H1 (cell line): ENCODE measurements at regions not wholly inside any gene's neighbourhood (a gene's known extent, or its start where the extent isn't known, plus 50 kb on each side); places are given as distances from the start of the nearest gene placed in this dataset.

Experiments
- CTCF ChIA-PET: fragments of 300-600 bp; sonication (Branson Sonifier 250); formaldehyde crosslinking; loops from one replicate; lab custom pipeline; 2021; ENCODE audit not compliant: partially characterized antibody; lab: Charles Lee
- POLR2A ChIA-PET: fragments of 300-600 bp; sonication (Branson Sonifier 250); formaldehyde crosslinking; loops from one replicate; lab custom pipeline; 2021; ENCODE audit warnings: inconsistent platforms; ENCODE audit not compliant: partially characterized antibody; lab: Charles Lee
- DNase-seq, 2 experiments: peaks; one replicate each; pipeline versions ENCODE4 v3.0.0 to v3.0.0-alpha.2; 2010 to 2022; ENCODE audit warnings: low spot score in 2 of 2, low read depth in 1 of 2, mixed read lengths in 1 of 2
- FAIRE-seq: peaks from 2 replicates; lab custom pipeline; 2011; peaks lifted over from hg19 to GRCh38; lab: Jason Lieb, UNC
- H2AFZ ChIP-seq: 2 replicates; pipeline ENCODE4 v1.8.1; 2012; ENCODE audit warnings: low read length, inconsistent platforms
- H2AK5ac ChIP-seq: 2 replicates; pipeline ENCODE4 v1.6.1; 2013; ENCODE audit warnings: low read depth, low read length
- H2BK120ac ChIP-seq: replicated peaks from 2 replicates; pipeline ENCODE3; 2013; ENCODE audit warnings: low read depth, low read length, inconsistent platforms
- H2BK12ac ChIP-seq: 2 replicates; pipeline ENCODE4 v1.6.1; 2013; ENCODE audit warnings: low read depth, low read length
- H2BK15ac ChIP-seq: 2 replicates; pipeline ENCODE4 v1.6.1; 2013; ENCODE audit warnings: low read length
- H2BK20ac ChIP-seq: 2 replicates; pipeline ENCODE4 v1.6.1; 2013; ENCODE audit warnings: low read length
- H2BK5ac ChIP-seq: 2 replicates; pipeline ENCODE4 v1.6.1; 2013; ENCODE audit warnings: low read depth, low read length
- H3K14ac ChIP-seq: 2 replicates; pipeline ENCODE4 v1.6.1; 2013; ENCODE audit warnings: inconsistent platforms; ENCODE audit not compliant: insufficient read length
- H3K18ac ChIP-seq: 2 replicates; pipeline ENCODE4 v1.6.1; 2013; ENCODE audit warnings: low read length; ENCODE audit errors: extremely low read depth
- H3K23ac ChIP-seq: 2 replicates; pipeline ENCODE4 v1.6.1; 2013; ENCODE audit warnings: inconsistent platforms; ENCODE audit not compliant: insufficient read length
- H3K23me2 ChIP-seq: 2 replicates; pipeline ENCODE4 v1.6.1; 2013; ENCODE audit warnings: low read depth, low read length
- H3K27ac ChIP-seq: 2 replicates; pipeline ENCODE4 v1.6.1; 2011; ENCODE audit warnings: low read depth, low read length, inconsistent platforms
- H3K27me3 ChIP-seq, 4 experiments: replicated peaks in 1 of 4; 1 replicate in 1 of 4; 2 replicates in 3 of 4; pipeline versions ENCODE4 v1.6.1 to v1.8.1; 2011 to 2013; ENCODE audit warnings: low read length in 3 of 4, mild to moderate bottlenecking in 3 of 4, inconsistent platforms in 2 of 4, mixed read lengths in 2 of 4, moderate library complexity in 1 of 4; ENCODE audit not compliant: control insufficient read depth in 3 of 4, insufficient read depth in 3 of 4; ENCODE audit errors: extremely low read depth in 1 of 4
- H3K36me3 ChIP-seq, 4 experiments: 2 replicates each; pipeline versions ENCODE4 v1.6.1 to v1.8.1; 2011 to 2013; ENCODE audit warnings: mild to moderate bottlenecking in 4 of 4, low read length in 3 of 4, moderate library complexity in 2 of 4, control low read depth in 1 of 4, inconsistent platforms in 1 of 4; ENCODE audit not compliant: insufficient read depth in 4 of 4, control insufficient read depth in 2 of 4
- H3K4ac ChIP-seq: replicated peaks from 2 replicates; pipeline ENCODE3; 2013; ENCODE audit warnings: low read length, low read depth, mixed read lengths, inconsistent platforms; ENCODE audit not compliant: insufficient read length
- H3K4me1 ChIP-seq, 4 experiments: replicated peaks in 1 of 4; 1 replicate in 1 of 4; 2 replicates in 3 of 4; pipeline versions ENCODE4 v1.6.1 to v1.8.1; 2011 to 2013; ENCODE audit warnings: low read length in 3 of 4, inconsistent platforms in 2 of 4, mixed read lengths in 1 of 4; ENCODE audit not compliant: insufficient read depth in 4 of 4, control insufficient read depth in 3 of 4
- H3K4me2 ChIP-seq, 2 experiments: 2 replicates each; pipeline versions ENCODE4 v1.6.1 to v1.8.1; 2011 to 2013; ENCODE audit warnings: low read depth in 2 of 2, low read length in 2 of 2, control low read depth in 1 of 2, inconsistent platforms in 1 of 2, mild to moderate bottlenecking in 1 of 2; ENCODE audit not compliant: insufficient read depth in 1 of 2
- H3K4me3 ChIP-seq, 4 experiments: fragments of 200-600, 300-600 bp in 1 of 4; sonication (generic), shearing (Covaris generic), sonication (Bioruptor Twin) in 1 of 4; 2 replicates each; pipeline versions ENCODE4 v1.5.1 to v1.8.1; 2011 to 2016; ENCODE audit warnings: low read length in 4 of 4, low read depth in 3 of 4, control low read depth in 2 of 4, inconsistent platforms in 2 of 4, mild to moderate bottlenecking in 2 of 4, mixed read lengths in 1 of 4, moderate library complexity in 1 of 4; ENCODE audit not compliant: insufficient read depth in 2 of 4; ENCODE audit errors: extremely low read depth in 1 of 4
- H3K56ac ChIP-seq: replicated peaks from 2 replicates; pipeline ENCODE3; 2013; ENCODE audit warnings: low read depth, mild to moderate bottlenecking, mixed read lengths, low read length, inconsistent platforms; ENCODE audit not compliant: insufficient read length
- H3K79me1 ChIP-seq: 2 replicates; pipeline ENCODE4 v1.6.1; 2013; ENCODE audit warnings: low read depth, low read length, control low read depth
- H3K79me2 ChIP-seq, 2 experiments: 2 replicates each; pipeline versions ENCODE4 v1.6.1 to v1.8.1; 2012 to 2013; ENCODE audit warnings: low read length in 2 of 2, mild to moderate bottlenecking in 2 of 2, inconsistent platforms in 1 of 2; ENCODE audit not compliant: insufficient read depth in 2 of 2, control insufficient read depth in 1 of 2
- H3K9ac ChIP-seq, 4 experiments: replicated peaks in 1 of 4; 1 replicate in 1 of 4; 2 replicates in 3 of 4; pipeline versions ENCODE4 v1.6.1 to v1.8.1; 2011 to 2013; ENCODE audit warnings: low read depth in 3 of 4, low read length in 3 of 4, control low read depth in 2 of 4, mild to moderate bottlenecking in 2 of 4, moderate library complexity in 2 of 4, inconsistent platforms in 1 of 4; ENCODE audit errors: extremely low read depth in 1 of 4
- H3K9me3 ChIP-seq, 2 experiments: 2 replicates each; pipeline versions ENCODE4 v1.6.1 to v1.8.1; 2012 to 2013; ENCODE audit warnings: mild to moderate bottlenecking in 2 of 2, moderate library complexity in 2 of 2, control low read depth in 1 of 2, inconsistent platforms in 1 of 2, low read depth in 1 of 2, low read length in 1 of 2, mixed read lengths in 1 of 2; ENCODE audit not compliant: insufficient read depth in 2 of 2
- H4K20me1 ChIP-seq, 2 experiments: replicated peaks in 1 of 2; 2 replicates each; pipeline versions ENCODE3 to v1.8.1; 2011 to 2013; ENCODE audit warnings: inconsistent platforms in 2 of 2, low read length in 2 of 2, mild to moderate bottlenecking in 1 of 2; ENCODE audit not compliant: insufficient read depth in 2 of 2, control insufficient read depth in 1 of 2
- H4K5ac ChIP-seq: 2 replicates; pipeline ENCODE4 v1.6.1; 2013; ENCODE audit warnings: low read length, low read depth, mixed read lengths, inconsistent platforms; ENCODE audit not compliant: insufficient read length
- H4K8ac ChIP-seq: 2 replicates; pipeline ENCODE4 v1.8.0; 2013; ENCODE audit warnings: mild to moderate bottlenecking, moderate library complexity, low read length, inconsistent platforms; ENCODE audit not compliant: insufficient read depth; ENCODE audit errors: extremely low read depth
- H4K91ac ChIP-seq: replicated peaks from 2 replicates; pipeline ENCODE3; 2013; ENCODE audit warnings: low read length, mixed read lengths, inconsistent platforms; ENCODE audit not compliant: insufficient read length
- CEBPB ChIP-seq: IDR thresholded peaks from 2 replicates; pipeline ENCODE4 v1.6.1; 2012; ENCODE audit warnings: low read depth, low read length
- FOSL1 ChIP-seq: IDR thresholded peaks from 2 replicates; pipeline ENCODE4 v1.6.1; 2011; ENCODE audit warnings: mild to moderate bottlenecking, low read depth, low read length, moderate library complexity; ENCODE audit not compliant: insufficient read depth
- JUN ChIP-seq: IDR thresholded peaks from 2 replicates; pipeline ENCODE4 v1.6.1; 2011; ENCODE audit warnings: low read depth, mild to moderate bottlenecking, improper control_type of control experiment, low read length
- RBBP5 ChIP-seq: IDR thresholded peaks from 2 replicates; pipeline ENCODE4 v1.7.1; 2012; ENCODE audit warnings: low read depth, mild to moderate bottlenecking, inconsistent platforms, low read length, moderate library complexity, borderline replicate concordance
- RFX5 ChIP-seq: IDR thresholded peaks from 2 replicates; pipeline ENCODE4 v1.6.1; 2011; ENCODE audit warnings: low read depth, low read length, improper control_type of control experiment, borderline replicate concordance
- SP2 ChIP-seq: IDR thresholded peaks from 2 replicates; pipeline ENCODE4 v1.6.1; 2012; ENCODE audit warnings: mild to moderate bottlenecking, low read length, inconsistent platforms
- SP4 ChIP-seq: IDR thresholded peaks from 2 replicates; pipeline ENCODE4 v1.6.1; 2012; ENCODE audit warnings: low read length, inconsistent platforms
- TAF7 ChIP-seq: optimal IDR thresholded peaks from 2 replicates; pipeline ENCODE3; 2011; ENCODE audit warnings: low read depth, mild to moderate bottlenecking, inconsistent platforms, low read length, moderate library complexity, borderline replicate concordance
- WGBS, 2 experiments: shearing (Covaris generic) in 1 of 2; methylation state at CpG; one replicate each; pipeline versions ENCODE4 v1.1.6 to v1.1.7; 2013 to 2015; ENCODE audit warnings: low lambda C conversion rate in 2 of 2, mixed read lengths in 2 of 2, inconsistent platforms in 1 of 2, low coverage in 1 of 2, missing lambda C conversion rate in 1 of 2; ENCODE audit not compliant: insufficient replicate concordance in 2 of 2, insufficient coverage in 1 of 2, insufficient read length in 1 of 2; ENCODE audit errors: extremely low coverage in 1 of 2, missing lambda C conversion rate in 1 of 2; 5-methylcytosine and 5-hydroxymethylcytosine counted together

- Histone ChIP-seq H2BK5ac (no peak overlapping the region; the same call in 1 of the 2 replicates), H3K23ac (no peak overlapping the region), H3K4ac (no peak overlapping the region), H3K4me1 (peaks cover 0 to 9% (median 6%) of the 10 kb centered on the region in 4 experiments; a peak in 3 of 7 replicates), H3K4me3 (no peak overlapping the region), H2BK12ac (no peak overlapping the region), H3K56ac (no peak overlapping the region), H3K27ac (no peak overlapping the region), H3K36me3 (no peaks in the 10 kb centered on the region), H3K14ac (no peak overlapping the region), H3K9me3 (peaks cover 0 to 2% of the 10 kb centered on the region in 2 experiments; a peak in 1 of 4 replicates), H4K5ac (peak overlapping the region; percentile 15), H2BK15ac (no peak overlapping the region), H3K23me2 (no peaks in the 10 kb centered on the region), H2BK120ac (no peak overlapping the region), H3K79me1 (no peaks in the 10 kb centered on the region), H3K79me2 (no peaks in the 10 kb centered on the region), H3K27me3 (no peaks in the 10 kb centered on the region), H2AK5ac (no peak overlapping the region), H4K91ac (peak overlapping the region; percentile 65), H2AFZ (peak overlapping the region; percentile 76; the same call in 1 of the 2 replicates), H3K4me2 (0 out of 4 replicates have a peak overlapping the region, but pooled peaks of 1 of the 2 experiments have one; percentile 2), H3K9ac (no peak overlapping the region), H4K8ac (peak overlapping the region; percentile 35; the same call in 1 of the 2 replicates), H4K20me1 (no peaks in the 10 kb centered on the region), H2BK20ac (no peak overlapping the region), H3K18ac (no peak overlapping the region; the same call in 1 of the 2 replicates)
- POLR2A ChIA-PET = no interaction called here
- TF ChIP-seq FOSL1 = no peak
- TF ChIP-seq CEBPB = no peak
- no peak for TF ChIP-seq SP4
- no peak for TF ChIP-seq TAF7
- TF ChIP-seq JUN = no peak
- no peak for TF ChIP-seq SP2
- peak; percentile 50; the same call in 1 of the 2 replicates for TF ChIP-seq RBBP5
- no peak for TF ChIP-seq RFX5
- FAIRE-seq (no peak), DNase-seq (peak; percentile 2 to 46)
- 86% methylated on average over 15 of the region's 15 CpGs; no CpG with 5 or more reads in 1 of the 2 experiments for WGBS, 2 experiments
- CTCF ChIA-PET = interaction anchor here (1.2 kb wide), 1 partner anchor 171 kb away, joined by 4 read pairs; no protein-coding TSS in a partner anchor
Measured at GRCh38 chr7:113331155-113331898, 213.0 kb upstream of the SMIM30 start.
